NOMO-1 treated with dmso at 0.1 percent for 144 hours (cell line): ENCODE measurements at regions not wholly inside any gene's neighbourhood (a gene's known extent, or its start where the extent isn't known, plus 50 kb on each side); places are given as distances from the start of the nearest gene placed in this dataset.

Experiments
- DNase-seq: peaks from one replicate; lab custom pipeline; 2025; ENCODE audit not compliant: unreplicated experiment; lab: John Stamatoyannopoulos, UW

- no peak for DNase-seq
Measured at GRCh38 chr6:102381203-102381602, 987.7 kb downstream of the GRIK2 start.

GRCh38 chr6:102356170-102356569 lies 962.7 kb downstream of the GRIK2 start:
- DNase-seq: no peak

GRCh38 chr6:102355578-102355977 lies 962.1 kb downstream of the GRIK2 start:
- DNase-seq: no peak

- no peak for DNase-seq
Measured at GRCh38 chr6:102352552-102352951, 959.0 kb downstream of the GRIK2 start.

GRCh38 chr6:102344769-102345168 lies 951.3 kb downstream of the GRIK2 start:
- DNase-seq: no peak

DNA sequence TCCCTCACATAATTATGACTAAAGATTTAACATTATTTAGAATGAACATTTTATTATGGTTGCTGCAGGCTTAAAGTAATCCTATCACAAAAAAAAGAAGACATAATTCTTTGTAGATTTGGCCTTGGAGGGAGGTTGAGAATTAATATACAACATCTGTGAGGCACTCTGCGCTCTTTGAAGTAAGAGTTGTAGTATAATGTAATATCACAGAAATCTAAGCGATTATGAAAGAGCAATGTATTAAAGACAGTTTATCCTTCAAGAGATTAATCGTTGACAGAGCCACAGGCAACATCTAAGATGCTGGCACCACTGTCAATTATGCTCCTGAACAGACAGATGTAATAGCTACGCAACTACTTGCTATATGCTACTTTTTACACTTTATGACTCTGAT lies 946.8 kb downstream of the GRIK2 start:
- no peak for DNase-seq

DNA sequence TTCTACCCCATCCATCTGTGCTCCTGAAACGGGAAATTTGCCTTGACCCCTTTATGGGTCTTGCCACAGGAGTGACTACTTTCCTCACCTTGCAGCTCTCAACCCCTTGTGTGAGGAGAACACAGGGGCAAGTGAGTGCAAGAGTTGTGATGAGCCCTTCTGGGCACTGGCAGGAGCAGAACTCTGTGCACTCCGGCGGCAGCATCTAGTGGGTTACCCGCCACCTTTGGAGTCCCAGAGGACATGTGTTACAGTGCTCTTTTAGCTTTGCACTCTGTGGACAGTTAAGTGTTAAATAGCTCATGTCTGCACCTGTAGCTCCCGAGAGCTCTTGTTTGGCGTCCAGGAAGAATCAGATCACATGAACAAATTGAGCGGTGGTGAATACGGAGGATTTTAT lies 940.2 kb downstream of the GRIK2 start:
- no peak for DNase-seq

GRCh38 chr6:102327697-102328225 lies 934.3 kb downstream of the GRIK2 start:
- no peak for DNase-seq

DNA sequence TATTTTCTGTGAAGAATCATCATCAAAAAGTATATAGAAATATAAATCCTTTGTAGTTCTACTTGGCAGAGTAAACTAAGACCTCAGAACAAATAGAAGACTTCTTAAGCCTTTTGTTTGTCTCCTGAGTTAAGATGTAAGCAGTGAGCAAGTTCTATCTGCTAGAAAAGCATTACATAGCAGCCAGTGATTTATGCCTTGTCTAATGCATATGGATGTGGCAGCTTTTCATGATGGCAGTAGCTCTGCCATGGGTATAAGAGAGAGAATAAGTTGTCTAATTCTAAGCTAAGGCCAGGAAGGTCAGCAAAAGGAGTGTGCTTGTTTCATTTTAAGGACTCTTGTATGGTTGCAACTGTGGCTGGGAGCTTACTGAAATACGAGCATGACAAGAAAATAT lies 920.2 kb downstream of the GRIK2 start:
- DNase-seq: no peak

DNA sequence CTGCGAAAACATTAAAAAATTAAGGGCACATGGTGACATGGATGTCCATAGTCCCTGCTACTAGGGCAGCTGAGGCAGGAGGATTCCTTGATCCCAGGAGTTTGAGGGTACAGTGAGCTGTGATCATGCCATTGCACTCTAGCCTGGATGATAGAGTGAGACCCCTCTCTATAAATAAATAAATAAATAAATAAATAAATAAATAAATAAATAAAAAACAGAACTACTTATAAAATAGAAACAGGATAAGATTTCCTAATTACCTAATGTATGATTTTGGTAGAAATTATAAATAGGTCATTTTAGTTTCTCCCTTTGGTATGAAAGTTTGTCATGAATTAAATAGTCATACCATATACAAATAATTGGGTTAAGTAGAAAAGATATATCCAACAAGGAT lies 916.2 kb downstream of the GRIK2 start:
- no peak for DNase-seq

DNA sequence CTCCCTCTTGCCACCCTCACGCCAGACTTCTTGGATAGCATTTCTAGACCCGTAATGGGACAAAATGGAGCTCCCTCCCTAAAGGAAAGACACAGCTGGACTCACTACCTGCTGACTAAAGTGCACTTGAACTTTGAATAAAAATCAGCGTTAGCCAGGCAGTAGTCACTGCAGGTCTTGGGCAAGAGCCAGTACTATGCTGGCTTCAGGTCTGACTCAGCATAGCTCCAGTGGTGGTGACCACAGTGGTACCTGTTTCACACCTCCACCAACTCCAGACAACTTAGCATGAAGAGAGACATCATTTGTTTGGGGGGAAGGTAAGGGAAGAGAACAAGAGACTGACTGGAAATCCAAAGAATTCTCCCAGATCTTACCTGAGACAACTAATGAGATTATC lies 906.8 kb downstream of the GRIK2 start:
- DNase-seq: no peak

DNA sequence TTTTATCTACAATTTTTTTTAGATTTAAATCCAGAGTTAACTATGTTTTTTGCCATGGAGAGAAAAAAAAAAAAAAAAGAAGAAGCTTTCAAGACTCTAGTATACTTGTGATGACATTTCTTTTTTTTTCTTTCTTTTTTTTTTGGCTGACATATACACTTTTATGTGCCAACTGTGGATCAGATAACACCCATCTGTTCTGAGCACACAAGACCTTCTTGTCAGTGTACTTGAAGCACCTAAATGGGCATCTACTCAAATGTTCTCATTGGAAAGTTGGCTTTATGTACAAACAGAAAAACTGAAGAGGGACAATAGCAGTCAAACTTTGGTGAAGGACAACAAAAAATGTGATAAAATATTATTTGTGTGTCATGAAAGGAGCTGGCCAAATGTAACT lies 904.5 kb downstream of the GRIK2 start:
- no peak for DNase-seq
